Brain microvascular endothelial cell (primary cell): ENCODE measurements at regions not wholly inside any gene's neighbourhood (a gene's known extent, or its start where the extent isn't known, plus 50 kb on each side); places are given as distances from the start of the nearest gene placed in this dataset.

Experiments
- DNase-seq: peaks from one replicate; pipeline ENCODE4 v3.0.0-alpha.2; 2020
- H3K27ac ChIP-seq: fragments of 250-450 bp; sonication (Bioruptor Pico); 2 replicates; pipeline ENCODE4 v1.5.1; 2020; ENCODE audit warnings: mild to moderate bottlenecking, moderate library complexity
- H3K27me3 ChIP-seq: fragments of 250-450 bp; sonication (Bioruptor Pico); replicated peaks from 2 replicates; pipeline ENCODE4 v1.5.1; 2020; ENCODE audit warnings: mild to moderate bottlenecking
- H3K36me3 ChIP-seq: fragments of 250-450 bp; sonication (Bioruptor Pico); replicated peaks from 2 replicates; pipeline ENCODE4 v1.5.1; 2020; ENCODE audit warnings: mild to moderate bottlenecking
- H3K4me3 ChIP-seq: 2 replicates; pipeline ENCODE4 v1.5.1; 2011; ENCODE audit warnings: low read depth, mild to moderate bottlenecking, control low read depth, low read length, moderate library complexity
- CTCF ChIP-seq: IDR thresholded peaks from 2 replicates; pipeline ENCODE4 v1.5.1; 2011; ENCODE audit warnings: low read depth, mild to moderate bottlenecking, moderate library complexity, low read length, control low read depth, inconsistent platforms; ENCODE audit errors: missing control alignments
- in situ Hi-C: cut with HindIII; loops from 2 replicates; pipeline ENCODE4 v1.10.0; 2017; ENCODE audit warnings: low sequenced_read_pairs, low pct_ligation_motif_present

GRCh38 chr3:180116658-180117057, 79.9 kb upstream of the PEX5L start:
- Histone ChIP-seq H3K36me3 (no peaks in the 10 kb centered on the region), H3K27ac (no peak overlapping the region), H3K4me3 (no peak overlapping the region), H3K27me3 (no peaks in the 10 kb centered on the region)
- no peak for DNase-seq
- no peak for TF ChIP-seq CTCF
- in situ Hi-C loops: no loop called here

- H3K27ac ChIP-seq: no peak overlapping the region
- H3K27me3 ChIP-seq: no peaks in the 10 kb centered on the region
- no peak for TF ChIP-seq CTCF
- DNase-seq: no peak
- H3K36me3 ChIP-seq: no peaks in the 10 kb centered on the region
- in situ Hi-C loops: no loop called here
- no peak overlapping the region for H3K4me3 ChIP-seq
Measured at GRCh38 chr3:180117381-180118163, 80.8 kb upstream of the PEX5L start.

- no peaks in the 10 kb centered on the region for H3K36me3 ChIP-seq
- no peak overlapping the region for H3K27ac ChIP-seq
- no peak overlapping the region for H3K4me3 ChIP-seq
- no peaks in the 10 kb centered on the region for H3K27me3 ChIP-seq
- no peak for DNase-seq
- in situ Hi-C loops: no loop called here
- TF ChIP-seq CTCF: no peak
Measured at GRCh38 chr3:180119567-180119966, 82.8 kb upstream of the PEX5L start.

- TF ChIP-seq CTCF: no peak
- no peak for DNase-seq
- H3K4me3 ChIP-seq: no peak overlapping the region
- H3K27ac ChIP-seq: no peak overlapping the region
- H3K36me3 ChIP-seq: no peaks in the 10 kb centered on the region
- in situ Hi-C loops: no loop called here
- no peaks in the 10 kb centered on the region for H3K27me3 ChIP-seq
Measured at GRCh38 chr3:180123928-180124327, 87.2 kb upstream of the PEX5L start.

- H3K36me3 ChIP-seq: no peaks in the 10 kb centered on the region
- no peaks in the 10 kb centered on the region for H3K27me3 ChIP-seq
- no peak for TF ChIP-seq CTCF
- in situ Hi-C loops: no loop called here
- no peak overlapping the region for H3K27ac ChIP-seq
- H3K4me3 ChIP-seq: no peak overlapping the region
- no peak for DNase-seq
Measured at GRCh38 chr3:180131169-180131568, 94.4 kb upstream of the PEX5L start.

GRCh38 chr3:180135101-180135500, 98.4 kb upstream of the PEX5L start:
- Histone ChIP-seq H3K27ac (no peak overlapping the region), H3K4me3 (no peak overlapping the region), H3K27me3 (no peaks in the 10 kb centered on the region), H3K36me3 (no peaks in the 10 kb centered on the region)
- no peak for DNase-seq
- in situ Hi-C loops: no loop called here
- TF ChIP-seq CTCF: no peak
